HG03521 (cell line): ENCODE measurements at regions not wholly inside any gene's neighbourhood (a gene's known extent, or its start where the extent isn't known, plus 50 kb on each side); places are given as distances from the start of the nearest gene placed in this dataset.
"Not testable (repeated sequence)": the region's sequence is repeated elsewhere in the genome, so short reads cannot be mapped to it uniquely, and the experiment has no call there.

Experiments
- ATAC-seq: cut with Tn5 transposase; IDR thresholded peaks from one replicate; pipeline ENCODE4 v1.9.1; 2021; ENCODE audit warnings: mild to moderate bottlenecking, moderate library complexity; ENCODE audit not compliant: unreplicated experiment

DNA sequence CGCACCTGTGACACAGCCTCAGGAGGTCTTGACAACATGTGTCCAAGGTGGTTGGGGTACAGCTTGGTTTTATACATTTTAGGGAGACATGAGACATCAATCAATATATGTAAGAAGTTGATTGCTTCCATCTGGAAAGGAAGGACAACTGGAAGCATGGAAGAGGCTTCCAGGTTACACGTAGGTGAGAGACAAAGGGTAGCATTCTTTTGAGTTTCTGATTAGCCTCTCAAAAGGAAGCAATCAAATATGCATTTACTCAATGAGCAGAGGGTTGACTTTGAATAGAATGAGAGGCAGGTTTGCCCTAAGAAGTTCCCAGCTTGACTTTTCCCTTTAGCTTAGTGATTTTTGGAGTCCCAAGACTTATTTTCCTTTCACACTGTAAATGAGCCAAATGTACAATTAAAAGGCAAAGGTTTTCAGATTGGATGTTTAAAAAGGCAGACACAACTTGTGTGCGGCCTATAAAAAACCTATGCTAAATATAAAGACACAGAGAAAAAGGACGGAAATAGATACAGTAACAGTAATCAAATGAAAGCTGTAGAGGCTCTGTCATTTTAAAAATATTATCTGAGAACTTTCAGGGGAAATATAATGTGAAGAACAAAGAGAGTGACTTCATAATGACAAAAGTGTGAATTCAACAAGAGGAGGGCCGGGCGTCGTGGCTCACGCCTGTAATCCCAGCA lies 65.7 kb upstream of the LANCL2 start:
- ATAC-seq: no peak

DNA sequence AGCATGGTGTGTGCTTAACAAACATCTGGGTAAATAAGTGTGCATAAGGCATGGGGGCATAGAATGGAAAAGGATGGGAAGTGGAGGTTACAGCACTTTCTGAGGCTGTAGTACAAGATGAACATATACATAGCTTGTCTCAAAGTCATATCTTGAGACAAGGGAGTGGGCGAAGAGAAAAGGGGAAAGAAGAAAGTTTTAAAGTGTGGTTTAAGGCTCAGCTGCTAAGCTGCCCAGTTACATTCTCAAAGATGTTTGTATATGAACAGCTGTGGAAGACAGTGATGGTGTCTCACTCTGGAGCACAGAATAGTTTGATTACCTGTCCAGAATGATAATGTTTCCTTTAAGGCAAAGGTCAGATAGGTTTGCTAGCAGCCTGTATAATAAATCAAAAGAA lies 61.9 kb upstream of the LANCL2 start:
- ATAC-seq: no peak

DNA sequence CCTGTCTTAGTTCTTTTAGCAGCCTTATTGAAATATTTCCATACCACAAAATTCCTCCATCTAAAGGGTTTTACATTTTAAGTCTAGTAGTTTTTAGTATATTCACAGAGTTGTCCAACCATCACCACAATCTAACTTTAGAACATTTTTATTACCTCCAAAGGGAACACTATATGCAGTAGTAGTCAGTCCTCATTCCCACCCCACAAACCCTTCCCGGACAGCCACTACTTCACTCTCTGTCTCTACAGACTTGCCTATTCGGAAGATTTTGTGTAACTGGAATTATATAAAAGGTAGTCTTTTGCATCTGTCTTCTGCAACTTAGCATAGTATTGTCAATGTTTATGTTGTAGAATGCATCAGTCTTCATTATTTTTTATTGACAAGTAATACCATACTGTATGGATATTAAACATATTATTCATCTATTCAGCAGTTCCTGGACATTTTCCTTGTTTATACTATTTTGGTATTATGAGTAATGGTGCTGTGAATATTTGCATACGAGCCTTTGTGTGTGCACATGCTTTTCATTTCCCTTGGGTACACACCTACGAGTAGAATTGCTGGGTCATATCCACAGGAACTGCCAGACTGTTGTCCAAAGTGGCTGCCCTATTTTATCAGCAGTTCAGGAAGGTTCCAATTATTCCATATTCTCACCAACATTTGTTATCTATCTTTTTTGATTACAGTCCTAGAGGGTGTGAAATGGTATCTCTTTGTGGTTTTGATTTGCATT lies 60.9 kb upstream of the LANCL2 start:
- no peak for ATAC-seq

DNA sequence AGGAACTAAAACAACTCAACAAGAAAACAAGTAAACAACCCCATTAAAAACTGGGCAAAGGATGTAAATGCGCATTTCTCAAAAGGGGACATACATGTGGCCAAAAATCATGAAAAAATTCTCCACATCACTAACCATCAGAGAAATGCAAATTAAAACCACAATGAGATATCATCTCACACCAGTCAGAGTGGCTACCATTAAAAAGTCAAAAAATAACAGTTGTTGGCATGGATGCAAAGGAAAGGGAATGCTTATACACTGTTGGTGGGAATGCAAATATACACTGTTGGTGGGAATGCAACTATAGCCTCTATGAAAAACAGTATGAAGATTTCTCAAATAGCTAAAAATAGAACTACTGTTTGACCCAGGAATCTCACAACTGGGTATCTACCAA lies 60.0 kb upstream of the LANCL2 start:
- ATAC-seq: no peak

DNA sequence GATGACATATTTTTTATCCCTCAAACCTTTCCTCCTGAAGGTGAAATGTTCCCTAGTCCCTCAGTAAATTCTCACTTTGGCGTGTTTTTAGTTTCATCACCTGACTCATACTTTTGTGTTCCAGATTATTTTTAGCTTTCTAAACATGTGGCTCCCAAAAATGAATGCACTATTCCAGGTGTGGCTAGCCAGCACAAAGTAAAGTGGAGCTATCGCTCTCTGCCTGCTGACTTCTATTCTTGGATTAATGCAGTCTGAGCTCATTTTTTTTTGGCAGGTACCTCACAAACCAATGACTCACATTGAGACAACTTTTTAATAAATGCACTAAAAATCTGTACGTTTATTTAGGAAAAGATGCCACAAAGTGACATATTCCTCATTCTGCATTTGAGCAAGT lies 58.8 kb upstream of the LANCL2 start:
- ATAC-seq: no peak

DNA sequence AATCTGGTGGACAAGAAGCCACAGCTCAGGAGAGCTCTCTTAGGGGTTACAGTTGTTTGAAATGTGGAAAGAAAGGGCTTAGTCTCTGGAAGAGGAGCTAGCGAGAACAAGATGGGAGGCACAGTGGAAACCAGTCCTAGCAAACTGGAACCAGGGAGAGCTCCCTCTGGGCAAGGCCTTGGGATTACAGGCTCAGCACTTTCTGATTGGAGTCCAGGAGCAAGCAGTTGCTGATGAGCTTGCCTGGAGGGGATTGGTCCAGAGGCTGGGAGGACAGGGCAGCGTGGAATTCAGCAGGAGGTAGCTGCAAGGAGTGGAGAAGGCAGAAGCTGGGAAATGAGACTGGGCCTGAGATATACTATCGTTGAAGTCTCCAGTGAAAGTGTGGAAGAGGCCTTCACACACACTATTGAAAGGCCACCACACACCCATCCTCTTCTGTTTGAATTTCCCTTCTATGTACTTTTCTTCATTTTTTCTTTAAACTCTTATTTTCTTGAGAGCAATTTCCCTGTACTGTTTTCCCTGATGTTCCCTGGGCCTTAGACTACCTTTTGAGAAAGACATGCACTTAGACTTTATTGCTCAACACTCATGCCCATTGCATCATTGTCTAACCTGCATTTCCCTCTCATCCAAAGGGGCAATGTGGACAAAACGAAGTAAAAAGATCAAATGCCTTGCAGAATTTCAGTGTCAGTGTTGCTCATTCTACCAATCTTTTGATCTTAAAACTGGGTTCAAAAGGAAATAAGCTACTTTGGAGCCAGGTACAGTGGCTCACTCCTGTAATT lies 57.8 kb upstream of the LANCL2 start:
- ATAC-seq: no peak

DNA sequence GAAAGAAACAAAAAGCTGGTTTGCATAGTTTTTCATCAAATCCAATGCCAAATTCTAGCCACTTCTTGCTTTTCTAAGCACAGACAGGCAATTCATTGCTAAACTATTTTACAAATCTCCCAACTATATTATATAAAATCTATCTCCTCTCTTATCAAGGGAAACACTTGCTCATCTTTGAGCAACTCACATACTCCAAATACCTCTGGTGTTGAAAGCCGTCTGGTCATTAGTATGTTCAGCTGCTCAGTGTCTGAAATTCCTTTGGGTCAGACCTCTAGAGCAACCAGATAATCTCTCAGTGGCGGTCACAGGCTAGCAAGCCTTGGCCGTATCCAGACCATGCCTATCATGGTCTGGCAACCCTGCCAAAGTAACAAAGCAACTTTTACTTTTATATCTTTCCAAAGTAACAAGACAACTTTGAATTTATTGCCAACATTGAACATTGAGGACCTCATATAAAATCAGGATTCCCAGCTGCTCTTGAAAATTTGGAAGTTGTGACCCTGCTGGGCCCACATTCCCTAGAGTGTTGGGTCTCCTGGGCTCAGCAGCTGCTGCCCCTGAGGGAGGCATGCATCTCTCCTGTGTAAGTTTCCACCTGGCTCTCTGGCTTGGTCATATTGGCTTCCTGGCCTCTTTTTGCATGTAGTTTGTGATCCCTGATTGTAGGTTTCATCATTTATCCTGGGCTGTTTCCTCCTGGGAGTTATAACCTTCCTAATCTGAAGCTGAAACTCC lies 56.8 kb upstream of the LANCL2 start:
- no peak for ATAC-seq

DNA sequence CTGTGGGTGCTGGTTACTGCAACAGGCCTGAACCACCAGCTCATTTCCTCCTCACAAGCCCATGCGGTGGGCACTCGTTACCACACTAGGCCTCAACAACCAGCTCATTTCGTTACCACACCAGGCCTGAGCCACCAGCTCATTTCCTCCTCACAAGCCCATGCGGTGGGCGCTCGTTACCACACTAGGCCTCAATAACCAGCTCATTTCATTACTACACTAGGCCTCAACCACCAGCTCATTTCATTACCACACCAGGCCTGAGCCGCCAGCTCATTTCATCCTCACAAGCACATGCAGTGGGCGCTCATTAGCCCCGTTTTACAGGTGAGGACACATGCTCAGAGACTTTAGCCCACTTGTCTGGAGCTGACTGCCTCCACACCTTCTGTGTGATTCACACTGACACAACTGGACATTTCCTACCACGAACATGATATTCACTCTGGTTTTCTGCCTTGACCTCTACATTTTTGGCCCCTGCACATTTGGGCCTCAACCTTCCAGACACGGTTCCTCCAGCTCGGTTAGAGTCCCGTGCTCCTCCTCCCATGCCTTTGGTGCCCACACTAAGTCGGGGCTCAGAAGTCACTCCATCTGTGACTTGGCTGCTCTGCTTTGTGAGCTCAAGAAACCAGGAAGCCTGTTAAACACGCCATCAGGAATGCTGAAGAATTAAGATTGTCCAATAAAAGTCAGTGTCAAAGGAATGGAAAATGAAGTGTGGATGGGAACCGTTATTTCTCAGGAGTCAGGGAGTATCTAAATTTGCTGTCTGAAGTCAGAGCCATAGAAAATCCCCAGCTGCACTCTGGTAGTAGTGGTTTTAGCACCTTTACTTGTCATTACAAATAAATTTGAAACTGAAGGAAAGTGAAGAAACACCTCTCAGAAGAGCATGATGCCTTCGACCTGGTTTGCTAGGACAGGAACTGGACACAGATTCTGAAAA lies 55.8 kb upstream of the LANCL2 start:
- peak; percentile 87 for ATAC-seq

DNA sequence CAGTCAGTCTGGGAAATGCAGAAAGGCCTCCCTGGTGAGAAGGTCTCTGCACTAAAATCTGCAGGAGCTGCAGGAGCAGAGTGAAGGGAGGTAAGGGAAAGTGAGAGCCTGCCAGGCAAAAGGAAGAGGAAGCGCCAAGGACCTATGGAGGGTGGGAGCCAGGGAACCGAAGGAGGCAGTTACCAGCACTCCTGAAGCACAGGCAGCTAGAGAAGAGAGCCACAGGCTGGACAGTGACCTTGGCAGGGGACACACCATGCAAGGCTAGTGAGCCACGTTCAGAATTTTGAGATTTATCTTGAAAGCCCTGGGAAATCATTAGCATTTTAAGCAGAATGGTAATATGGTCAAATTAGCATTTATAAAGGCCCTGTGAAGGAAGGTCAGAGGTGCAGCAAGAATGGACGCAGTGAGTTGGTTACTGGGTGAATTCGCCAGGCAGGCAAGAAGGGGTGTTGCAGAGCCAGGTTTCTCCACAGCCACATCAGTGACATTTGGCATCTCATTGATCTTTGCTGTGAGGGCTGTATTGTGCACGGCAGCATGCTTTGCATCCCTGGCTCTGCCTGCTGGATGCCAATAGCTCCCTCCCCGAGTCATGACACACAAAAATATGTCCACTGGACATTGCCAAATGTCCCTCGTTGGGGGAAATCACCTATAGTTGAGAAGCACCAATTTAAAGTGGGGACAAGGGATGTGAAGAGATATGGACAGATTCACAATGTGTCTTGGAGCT lies 54.7 kb upstream of the LANCL2 start:
- ATAC-seq: no peak

DNA sequence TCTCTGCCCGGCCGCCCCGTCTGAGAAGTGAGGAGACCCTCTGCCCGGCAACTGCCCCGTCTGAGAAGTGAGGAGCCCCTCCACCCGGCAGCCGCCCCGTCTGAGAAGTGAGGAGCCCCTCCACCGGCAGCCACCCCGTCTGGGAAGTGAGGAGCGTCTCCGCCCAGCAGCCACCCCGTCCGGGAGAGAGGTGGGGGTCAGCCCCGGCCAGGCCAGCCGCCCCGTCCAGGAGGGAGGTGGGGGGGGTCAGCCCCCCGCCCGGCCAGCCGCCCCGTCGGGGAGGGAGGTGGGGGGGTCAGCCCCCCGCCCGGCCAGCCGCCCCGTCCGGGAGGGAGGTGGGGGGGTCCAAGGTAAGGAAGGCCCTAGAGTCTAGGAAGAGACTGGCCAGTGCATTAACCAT lies 53.2 kb upstream of the LANCL2 start:
- ATAC-seq: not testable (repeated sequence)

DNA sequence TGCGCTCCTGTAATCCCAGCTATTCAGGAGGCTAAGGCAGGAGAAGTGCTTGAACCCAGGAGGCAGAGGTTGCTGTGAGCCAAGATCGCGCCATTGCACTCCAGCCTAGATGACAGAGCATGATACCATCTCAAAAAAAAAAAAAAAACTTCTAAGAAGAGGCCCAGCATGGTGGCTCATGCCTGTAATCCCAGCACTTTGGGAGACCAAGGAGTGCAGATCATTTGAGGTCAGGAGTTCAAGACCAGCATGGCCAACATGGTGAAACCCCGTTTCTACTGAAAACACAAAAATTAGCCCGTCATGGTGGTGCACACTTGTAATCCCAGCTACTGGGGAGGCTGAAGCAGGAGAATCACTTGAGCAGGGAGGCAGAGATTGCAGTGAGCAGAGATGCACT lies 51.5 kb upstream of the LANCL2 start:
- not testable (repeated sequence) for ATAC-seq

DNA sequence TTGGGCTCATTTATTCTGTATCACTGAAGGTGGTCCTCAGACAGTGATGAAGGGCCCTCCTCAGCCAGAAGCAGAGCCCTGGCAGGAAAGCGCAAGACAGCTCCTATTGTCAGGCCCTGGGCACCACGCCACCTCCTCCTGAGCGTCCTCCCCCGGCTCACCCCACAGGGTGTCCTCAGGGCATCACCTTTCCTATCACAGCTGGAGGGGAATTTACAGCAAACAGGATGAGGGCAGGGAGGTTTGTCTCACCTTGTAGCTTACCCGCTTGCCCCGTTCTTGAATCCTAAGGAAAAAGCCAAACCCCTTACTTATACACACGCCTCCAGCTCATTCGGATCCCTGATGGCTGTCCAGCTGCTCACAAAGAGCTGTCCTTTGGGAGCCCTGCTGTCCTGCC lies 50.2 kb upstream of the LANCL2 start:
- ATAC-seq: no peak
